SU-DHL-6 (cell line): ENCODE measurements at regions not wholly inside any gene's neighbourhood (a gene's known extent, or its start where the extent isn't known, plus 50 kb on each side); places are given as distances from the start of the nearest gene placed in this dataset.

Experiments
- CTCF ChIP-seq: fragments of 200-600 bp; sonication (generic); IDR thresholded peaks from one replicate; pipeline ENCODE4 v1.5.1; 2017; ENCODE audit warnings: antibody characterized with exemption, mild to moderate bottlenecking, low read length, moderate library complexity; ENCODE audit not compliant: insufficient read depth, poor library complexity, severe bottlenecking
- EZH2phosphoT487 ChIP-seq: fragments of 200-600 bp; sonication (generic), shearing (Covaris generic); conservative IDR thresholded peaks from 2 replicates; pipeline ENCODE4 v1.6.1; 2018; ENCODE audit warnings: mild to moderate bottlenecking, antibody characterized with exemption, low read length, moderate library complexity, mixed read lengths

GRCh38 chr4:35151816-35152572 is 1092.3 kb downstream of the ARAP2 start:
- peak; percentile 17 for TF ChIP-seq CTCF
- no peak for TF ChIP-seq EZH2phosphoT487
